Skeletal muscle cell (primary cell): ENCODE measurements at regions not wholly inside any gene's neighbourhood (a gene's known extent, or its start where the extent isn't known, plus 50 kb on each side); places are given as distances from the start of the nearest gene placed in this dataset.

Experiments
- DNase-seq: peaks from one replicate; pipeline ENCODE4 v3.0.0-alpha.2; 2010; ENCODE audit warnings: low read depth
- H3K4me3 ChIP-seq: 2 replicates; pipeline ENCODE4 v1.5.1; 2011; ENCODE audit warnings: low read depth, mild to moderate bottlenecking, control low read depth, low read length, moderate library complexity

DNA sequence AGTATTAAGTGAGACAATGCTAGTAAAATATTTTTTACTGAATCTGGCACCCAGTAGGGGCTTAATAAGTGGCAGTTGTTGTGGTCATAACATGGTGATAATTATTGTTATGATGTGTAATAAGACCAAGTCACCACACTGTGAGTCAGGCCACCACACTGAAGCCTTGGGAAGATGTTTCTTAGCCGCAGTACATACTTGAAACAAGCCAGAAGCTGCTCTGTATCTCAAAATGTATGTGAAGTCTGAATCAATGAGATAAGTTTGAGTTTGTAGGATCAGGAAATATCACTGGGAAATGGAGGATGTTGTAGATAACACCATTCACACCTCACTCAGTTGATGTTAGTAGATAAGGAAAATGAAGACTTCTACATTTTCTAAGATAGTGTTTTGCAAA is 51.3 kb upstream of the PTPN3 start:
- no peak overlapping the region for H3K4me3 ChIP-seq
- no peak for DNase-seq

DNA sequence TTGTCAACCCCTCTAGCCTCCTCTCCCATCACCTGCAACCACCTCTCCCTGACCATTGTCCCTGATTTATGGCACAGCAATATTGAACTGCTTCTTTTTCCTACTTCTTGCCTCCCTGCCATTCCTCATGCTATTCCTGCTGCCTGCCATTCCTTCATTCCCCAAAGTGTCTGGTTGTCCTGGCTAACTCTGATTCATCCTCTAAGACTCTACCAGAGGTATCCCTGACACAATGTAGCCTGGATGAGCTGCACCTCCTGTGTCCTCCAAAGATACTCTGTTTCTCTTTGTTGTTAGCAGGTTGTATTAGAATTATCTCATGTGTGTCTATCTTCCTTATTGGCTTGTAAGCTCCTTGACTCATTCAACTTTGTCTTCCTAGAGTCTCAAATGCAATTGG is 53.5 kb upstream of the PTPN3 start:
- DNase-seq, result no peak
- no peak overlapping the region for H3K4me3 ChIP-seq

DNA sequence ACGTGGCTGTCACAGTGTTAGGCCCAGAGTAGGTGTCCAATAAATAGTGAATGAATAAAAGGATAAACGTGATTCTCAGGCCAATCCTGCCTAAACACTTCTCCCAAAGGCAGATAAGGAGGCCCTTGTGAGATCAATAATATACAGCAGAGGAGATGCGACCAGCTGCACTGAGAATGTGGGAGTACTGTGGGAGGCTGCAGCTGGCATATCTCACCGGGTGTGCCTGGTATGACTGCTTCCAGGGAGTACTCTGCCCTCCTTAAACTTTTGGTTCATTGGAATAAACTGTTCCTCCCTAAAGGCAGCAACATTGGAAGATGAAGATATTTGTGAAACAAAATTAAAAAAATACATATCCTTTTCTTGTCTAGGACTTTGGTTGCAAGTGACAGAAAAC is 57.1 kb upstream of the PTPN3 start:
- DNase-seq, result no peak
- H3K4me3 ChIP-seq, result no peak overlapping the region

DNA sequence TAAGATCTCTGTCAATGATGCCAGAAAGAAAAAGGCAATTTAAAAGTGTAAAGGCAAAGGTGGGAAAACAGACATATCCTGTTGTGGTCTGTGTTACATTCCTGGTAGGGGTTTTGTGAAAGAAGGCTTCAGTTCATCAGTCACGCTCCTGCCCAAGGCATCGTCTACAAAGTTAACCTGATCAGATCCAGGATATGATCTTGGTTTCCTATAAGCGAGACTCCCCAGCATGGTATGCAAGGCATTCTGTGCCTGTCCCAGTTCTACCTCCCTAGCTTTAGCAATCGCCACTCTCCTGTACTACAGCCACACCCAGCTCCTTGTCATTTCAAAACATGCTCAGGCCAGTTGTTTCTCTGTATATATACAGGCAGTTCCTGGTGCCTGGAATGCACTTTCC is 58.0 kb upstream of the PTPN3 start:
- DNase-seq, result no peak
- no peak overlapping the region for H3K4me3 ChIP-seq

DNA sequence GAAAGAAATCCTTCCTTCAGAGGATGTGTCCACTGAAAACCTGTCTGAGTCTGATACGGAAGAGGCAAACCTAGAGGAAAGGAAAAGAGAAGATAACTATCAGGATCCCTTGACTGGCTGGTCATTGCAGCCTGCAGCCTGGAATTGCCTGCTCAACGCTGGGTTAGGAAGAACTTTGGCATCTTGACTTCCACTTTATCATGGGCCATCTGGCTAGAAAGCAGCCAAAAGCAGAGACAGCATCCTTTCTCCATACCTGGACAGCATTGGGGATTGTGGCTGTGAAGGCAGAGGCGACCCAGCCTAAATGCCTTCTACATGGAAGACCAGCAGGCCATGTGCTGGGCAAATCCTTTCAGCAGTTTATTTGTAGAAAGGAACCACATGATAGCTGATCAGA is 58.7 kb upstream of the PTPN3 start:
- no peak for DNase-seq
- no peak overlapping the region for H3K4me3 ChIP-seq

DNA sequence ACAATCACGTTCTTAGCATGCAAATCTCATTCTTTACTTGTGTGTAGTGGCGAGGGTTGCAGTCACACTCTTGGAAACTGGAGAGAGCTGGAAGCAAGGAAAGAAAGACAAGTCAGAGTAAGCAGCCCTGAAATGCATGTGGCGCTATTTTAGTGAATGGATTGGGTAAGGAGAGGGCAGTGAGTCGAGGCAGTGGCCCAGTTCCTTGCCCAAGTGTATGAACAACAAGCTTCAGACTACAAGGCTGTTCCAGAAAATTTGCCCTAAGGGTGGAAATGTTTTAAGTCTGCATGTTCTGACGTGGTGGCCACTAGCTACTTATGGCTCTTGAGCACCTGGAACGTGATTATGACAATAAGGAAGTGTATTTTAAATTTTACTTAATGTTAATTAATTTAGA is 59.4 kb upstream of the PTPN3 start:
- H3K4me3 ChIP-seq, result no peak overlapping the region
- no peak for DNase-seq

DNA sequence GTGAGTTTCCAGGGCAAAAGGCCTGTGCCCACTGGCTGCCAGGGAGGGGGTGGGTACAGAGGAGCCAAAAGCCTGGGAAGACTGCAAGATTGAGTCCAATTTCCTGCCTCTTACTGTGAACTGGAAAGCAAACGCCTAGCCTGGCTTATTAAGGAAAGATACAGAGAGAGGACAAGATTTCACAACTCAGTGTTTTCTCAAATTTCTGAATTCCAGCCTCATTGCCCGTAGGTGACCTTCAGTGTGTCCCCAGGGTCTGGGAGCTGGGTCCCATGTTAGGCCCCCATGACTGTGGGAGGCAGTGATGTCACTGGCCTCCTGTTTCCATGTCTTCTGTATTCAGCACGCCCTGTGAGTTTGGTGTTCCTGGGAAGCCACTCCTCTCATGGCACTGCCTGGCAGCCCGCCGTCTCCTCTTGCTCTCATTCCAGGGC is 60.6 kb upstream of the PTPN3 start:
- no peak for DNase-seq
- H3K4me3 ChIP-seq, result no peak overlapping the region

DNA sequence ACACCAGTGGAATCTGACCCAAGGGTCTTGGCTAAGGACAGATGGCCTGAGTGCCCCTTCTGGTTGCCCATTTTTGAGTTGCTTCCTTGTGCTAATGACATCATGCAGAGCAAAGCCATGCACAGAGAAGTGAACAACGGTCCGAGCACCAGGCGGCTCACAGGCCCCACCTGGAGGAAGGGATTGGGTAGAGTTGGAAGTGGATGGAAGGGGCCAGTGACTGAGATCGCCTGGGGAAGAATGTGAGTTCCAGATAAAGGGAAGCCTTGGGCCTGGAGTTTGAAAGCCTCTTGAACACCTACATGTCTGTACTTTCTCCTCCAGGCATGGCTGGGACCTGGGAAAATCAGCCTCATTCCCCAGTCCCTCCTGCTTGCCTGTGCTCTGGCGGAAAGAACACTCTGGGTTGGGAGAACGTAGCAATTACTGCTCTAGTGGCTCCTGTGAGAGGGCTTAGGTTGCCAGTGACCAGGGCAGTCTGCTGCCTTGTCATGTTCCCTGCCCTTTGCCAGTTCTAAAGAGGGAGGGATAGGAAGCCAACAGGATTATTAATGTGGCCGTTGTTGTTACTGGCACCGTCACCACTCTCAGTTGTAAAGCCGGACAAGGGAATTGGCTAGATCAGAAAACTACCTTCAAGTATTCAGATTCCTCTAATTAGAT is 62.5 kb upstream of the PTPN3 start:
- DNase-seq, result no peak
- no peak overlapping the region for H3K4me3 ChIP-seq

DNA sequence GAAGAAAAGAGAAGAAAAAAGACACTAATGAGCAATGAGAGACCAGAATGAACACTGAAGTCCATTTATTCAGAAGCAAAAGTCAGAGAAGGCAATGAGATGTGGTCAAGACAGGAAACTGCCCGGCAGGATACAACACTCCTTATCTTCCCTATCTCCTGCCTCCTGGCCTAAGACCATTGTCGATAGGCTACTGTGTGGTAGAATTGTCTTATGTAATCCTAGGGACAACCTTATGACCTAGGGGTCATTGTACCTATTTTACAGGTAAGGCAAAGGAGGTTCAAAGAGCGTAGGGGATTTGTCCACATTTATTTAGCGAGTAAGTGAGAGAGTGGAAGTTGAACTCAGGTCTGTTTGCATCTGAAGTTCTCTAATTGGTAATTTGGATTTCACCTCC is 63.0 kb upstream of the PTPN3 start:
- DNase-seq, result no peak
- H3K4me3 ChIP-seq, result no peak overlapping the region

DNA sequence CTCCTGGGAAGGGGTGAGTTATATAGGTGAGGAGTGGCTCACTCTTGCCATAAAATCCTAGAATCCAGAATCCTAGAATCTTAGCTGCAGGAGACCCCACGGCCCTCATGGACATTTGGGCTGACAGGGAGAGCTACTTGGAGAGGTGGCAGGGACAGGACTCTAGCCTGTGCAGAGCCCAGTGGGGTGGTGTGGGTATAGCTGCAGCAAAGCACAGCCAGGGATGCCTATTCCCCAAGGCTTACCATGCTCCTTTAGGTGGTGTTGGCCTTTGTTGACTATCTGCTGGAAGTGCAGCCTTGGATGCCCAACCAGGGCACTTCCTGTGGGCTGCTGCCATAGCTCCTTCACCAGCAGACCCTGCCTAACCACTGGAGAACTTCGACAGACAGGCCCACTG is 70.0 kb upstream of the PTPN3 start:
- no peak overlapping the region for H3K4me3 ChIP-seq
- DNase-seq, result no peak

DNA sequence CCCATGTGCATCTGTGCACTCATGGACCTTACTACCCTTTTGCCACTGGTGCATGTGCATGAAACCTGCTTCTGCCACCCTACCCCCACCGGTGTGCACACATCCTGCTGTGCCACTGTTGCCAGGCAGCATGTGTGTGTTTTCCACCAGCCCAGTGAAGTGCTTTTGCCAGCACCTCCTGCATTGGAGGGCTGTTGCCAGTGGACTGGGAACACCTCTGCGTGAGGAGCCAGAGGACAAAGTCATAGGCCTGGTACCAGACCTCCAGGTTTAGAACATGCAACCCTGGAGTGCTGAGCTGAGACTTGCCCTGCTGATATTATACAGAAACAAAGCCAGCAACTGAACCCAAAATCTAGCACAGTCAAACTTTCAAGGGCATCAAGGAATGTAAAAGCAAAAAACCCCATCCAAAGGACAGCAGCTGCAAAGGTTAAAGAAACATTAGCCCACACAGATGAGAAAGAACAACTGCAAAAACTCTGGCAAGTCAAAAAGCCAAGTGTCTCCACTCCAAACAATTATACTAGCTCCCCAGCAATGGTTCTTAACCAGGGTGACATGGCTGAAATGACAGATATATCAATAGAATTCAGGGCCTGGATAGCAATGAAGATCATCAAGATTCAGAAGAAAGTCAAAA is 70.6 kb upstream of the PTPN3 start:
- DNase-seq, result peak; percentile 4
- no peak overlapping the region for H3K4me3 ChIP-seq

DNA sequence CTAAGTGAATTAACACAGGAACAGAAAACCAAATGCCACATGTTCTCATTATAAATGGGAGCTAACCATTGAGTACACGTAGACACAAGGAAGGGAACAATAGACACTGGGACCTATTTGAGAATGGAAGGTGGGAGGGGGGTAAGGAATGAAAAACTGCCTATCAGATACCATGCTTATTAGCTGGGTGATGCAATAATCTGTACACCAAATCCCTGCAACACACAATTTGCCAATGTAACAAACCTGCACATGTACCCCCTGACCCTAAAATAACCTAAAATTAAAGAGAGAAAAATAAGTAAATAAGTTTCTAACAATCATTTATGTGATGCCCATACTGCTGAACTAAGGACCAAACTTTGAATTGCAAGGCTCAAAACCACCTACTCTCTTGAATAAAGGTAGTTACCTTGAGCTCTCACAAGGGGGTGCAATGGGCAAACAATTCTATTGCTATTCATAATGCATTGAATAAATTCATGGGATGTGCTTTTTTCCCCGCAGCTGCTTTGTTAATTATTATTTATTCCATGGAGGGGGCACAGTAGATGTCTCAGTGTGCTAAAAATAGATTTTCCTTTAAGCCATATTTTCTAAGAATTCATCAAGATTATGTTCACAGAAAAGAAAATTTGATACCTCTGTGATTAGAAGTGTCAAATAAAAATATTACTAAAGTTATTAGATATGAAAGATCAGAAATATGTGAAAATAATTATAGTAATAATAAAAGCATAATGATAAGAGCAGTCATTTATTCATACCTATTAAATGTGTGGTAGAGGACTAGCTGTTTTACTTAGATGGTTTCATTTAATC is 76.2 kb upstream of the PTPN3 start:
- DNase-seq, result peak; percentile 10

DNA sequence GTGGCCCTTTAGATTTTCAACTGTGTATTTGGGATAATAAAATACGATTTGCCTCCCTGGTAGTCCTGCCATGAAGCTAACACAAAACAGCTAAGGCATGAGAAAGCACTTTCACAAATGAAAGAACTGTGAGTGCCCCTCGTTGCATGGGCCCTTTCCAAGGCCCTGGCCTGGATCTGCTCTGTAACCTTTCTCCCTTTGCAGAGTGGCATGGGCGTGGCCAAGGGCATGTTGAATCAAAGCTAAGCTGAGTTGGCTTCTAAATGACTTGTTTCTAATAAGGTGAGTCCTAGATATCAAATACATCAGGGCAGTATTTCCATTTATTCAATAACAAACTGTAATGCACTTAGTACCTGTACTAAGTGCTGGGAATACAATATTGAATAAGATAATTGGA is 78.7 kb upstream of the PTPN3 start:
- no peak for DNase-seq

More for the DNA sequence above, 76.2 kb upstream of the PTPN3 start:
- no peak overlapping the region for H3K4me3 ChIP-seq

DNA sequence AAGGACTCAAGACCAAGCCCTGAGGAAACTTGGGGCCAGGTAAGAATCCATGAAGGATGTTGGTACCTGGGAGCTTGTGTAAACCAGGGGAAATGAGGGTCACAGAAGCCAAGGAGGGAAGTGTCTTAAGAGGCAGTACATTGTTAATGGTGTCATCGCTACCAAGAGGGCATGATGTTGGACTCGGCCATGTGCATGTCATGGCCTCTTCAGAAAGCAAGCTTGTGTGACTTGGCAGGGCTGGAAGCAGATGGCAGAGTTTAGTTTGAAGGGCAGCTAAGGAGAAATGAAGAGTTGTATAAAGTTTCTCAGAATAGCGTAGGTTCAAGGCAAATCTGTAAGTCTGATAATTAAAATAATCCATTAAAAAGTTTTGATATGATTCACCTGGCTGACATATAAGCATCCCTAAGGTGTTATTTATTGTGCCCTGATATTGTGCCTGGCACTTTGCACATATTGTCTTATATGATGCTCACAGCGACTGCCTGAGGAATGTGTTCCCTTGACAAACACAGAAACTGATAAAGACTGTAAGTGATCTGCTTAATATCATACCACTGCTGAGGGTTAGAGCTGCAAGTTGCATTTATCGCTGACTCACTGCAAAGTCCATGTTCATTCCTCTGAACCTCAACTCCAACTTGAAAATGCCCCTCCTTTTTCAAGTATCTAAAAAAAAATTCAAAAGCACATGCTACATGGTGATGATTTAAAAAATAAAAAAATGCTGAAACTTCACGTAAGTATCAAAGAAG is 81.3 kb upstream of the PTPN3 start:
- no peak overlapping the region for H3K4me3 ChIP-seq
- no peak for DNase-seq

More for the DNA sequence above, 78.7 kb upstream of the PTPN3 start:
- no peak overlapping the region for H3K4me3 ChIP-seq

DNA sequence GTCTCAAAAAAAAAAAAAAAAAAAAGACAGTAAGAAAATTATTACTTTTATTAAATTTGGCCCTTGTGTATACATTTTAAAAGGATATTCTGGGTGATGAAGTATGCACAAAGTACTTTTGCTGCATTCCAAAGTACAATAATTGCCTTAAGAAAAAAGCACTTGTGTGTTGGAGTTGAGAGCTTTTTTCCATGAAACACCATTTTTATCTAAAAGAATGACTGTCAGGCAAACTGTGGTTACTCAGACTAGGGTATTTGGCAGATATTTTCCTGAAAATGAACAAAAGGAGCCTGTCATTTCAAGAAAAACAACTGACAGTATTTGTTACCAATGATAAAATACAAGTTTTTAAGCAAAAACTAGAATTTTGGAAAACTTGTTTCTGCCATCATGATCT is 84.3 kb upstream of the PTPN3 start:
- no peak for DNase-seq
- H3K4me3 ChIP-seq, result no peak overlapping the region

DNA sequence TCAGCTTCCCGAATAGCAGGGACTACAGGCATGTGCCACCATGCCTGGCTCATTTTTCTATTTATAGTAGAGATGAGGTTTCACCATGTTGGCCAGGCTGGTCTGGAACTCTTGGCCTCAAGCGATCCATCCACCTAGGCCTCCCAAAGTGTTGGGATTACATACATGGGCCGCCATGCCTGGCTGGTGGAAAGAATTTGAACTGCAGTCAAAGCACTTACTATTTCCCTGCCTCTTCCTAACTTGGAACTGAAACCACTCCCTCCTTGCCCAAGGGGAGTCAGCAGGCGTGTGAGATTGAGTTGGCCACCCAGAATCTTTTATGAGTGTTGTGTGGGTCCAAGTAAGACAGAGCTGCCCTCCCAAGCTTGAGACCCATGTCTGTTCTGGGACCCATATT is 86.1 kb upstream of the PTPN3 start:
- no peak for DNase-seq

DNA sequence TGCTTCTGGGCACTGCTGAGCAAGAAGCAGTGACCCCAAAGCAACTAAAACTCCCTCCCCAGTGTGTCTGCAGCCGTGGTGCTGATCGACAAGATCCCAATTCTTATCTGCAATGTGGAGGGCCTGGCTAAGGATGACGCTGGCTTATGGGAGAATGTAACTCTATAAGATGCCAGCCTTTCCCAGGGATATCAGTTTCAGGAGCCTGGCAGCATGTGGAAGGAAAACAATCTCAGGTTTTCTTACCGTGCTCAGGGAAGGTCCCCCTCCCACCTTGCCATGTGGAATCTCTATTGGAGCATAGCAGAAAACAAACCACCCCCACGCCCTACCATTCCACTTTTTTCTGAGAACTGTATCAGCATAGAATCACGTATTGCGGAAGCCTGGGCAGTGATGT is 87.7 kb upstream of the PTPN3 start:
- H3K4me3 ChIP-seq, result no peak overlapping the region
- DNase-seq, result no peak

More for the DNA sequence above, 86.1 kb upstream of the PTPN3 start:
- no peak overlapping the region for H3K4me3 ChIP-seq

DNA sequence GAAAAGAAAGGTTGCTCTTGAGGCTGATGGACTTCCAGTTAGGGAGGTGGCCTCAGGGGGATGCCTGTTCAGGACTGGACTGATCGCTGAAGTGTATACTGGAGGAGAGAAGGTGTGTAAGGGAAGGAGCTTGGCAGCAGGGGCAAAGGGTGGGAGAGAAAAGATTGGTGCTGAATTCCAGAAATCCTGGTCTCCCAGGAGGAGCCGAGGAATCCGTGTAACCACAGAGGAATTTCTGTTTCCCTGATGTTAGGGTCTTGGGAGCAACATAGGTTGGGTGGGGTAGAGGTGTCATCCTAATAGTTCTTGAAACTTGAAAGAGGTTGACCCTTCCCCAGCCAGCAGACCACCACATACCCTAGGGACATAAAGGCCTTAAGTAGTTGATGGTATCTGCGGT is 88.9 kb upstream of the PTPN3 start:
- H3K4me3 ChIP-seq, result no peak overlapping the region
- no peak for DNase-seq

DNA sequence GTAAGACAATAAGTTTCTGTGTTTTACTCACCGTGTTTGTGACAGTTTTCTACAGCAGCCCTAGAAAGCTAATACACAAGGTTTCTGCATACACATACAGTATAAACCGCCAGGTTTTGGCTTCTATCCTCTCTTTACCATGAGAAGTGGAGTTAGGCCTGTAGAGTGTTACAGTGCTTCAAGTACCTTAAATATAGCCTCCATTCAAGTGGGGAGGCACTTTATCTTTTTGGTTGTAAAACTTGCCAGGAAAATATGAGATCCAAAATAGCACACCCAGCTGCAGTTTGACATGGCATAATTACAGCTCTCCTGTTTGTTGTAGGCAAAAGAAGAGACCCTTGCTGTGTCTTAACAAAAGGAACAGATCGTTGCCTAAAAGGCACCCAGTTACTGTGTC is 90.3 kb upstream of the PTPN3 start:
- no peak for DNase-seq
- no peak overlapping the region for H3K4me3 ChIP-seq

DNA sequence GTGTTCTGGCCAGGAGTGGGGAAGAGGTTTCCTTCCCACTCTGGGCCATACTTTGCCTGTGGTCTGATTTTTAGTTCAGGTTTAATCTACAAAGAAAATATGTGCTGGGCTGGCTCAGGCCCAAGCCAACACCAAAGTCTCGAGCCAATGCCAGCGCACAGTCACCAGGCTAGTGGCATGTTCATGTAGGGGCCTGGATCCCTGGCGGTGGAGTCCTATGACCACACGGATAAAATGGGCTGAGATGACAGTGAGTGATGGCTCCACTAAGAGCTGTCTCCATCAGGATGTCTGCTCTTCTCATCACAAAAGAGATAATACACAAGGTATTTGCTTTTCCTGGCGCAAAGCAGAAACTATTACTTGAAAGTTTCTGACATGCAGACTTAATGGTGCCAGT is 92.9 kb upstream of the PTPN3 start:
- DNase-seq, result no peak
- H3K4me3 ChIP-seq, result no peak overlapping the region
